ENCODE measurements at regions not wholly inside any gene's neighbourhood (a gene's known extent, or its start where the extent isn't known, plus 50 kb on each side); places are given as distances from the start of the nearest gene placed in this dataset.

- Mint-ChIP-seq H3K27me3 (peaks cover 11 to 29% of the 10 kb centered on the region in 2 donors), H3K4me3 (no peak overlapping the region), H3K9me3 (peaks cover 0 to 5% (median 0%) of the 10 kb centered on the region in 5 donors), H3K36me3 (peaks cover 0 to 3% (median 0%) of the 10 kb centered on the region in 3 donors), H3K27ac (no peak overlapping the region), H3K4me1 (peaks cover 3 to 5% (median 5%) of the 10 kb centered on the region in 3 donors)
- ChIA-PET POLR2A (no interaction called here), CTCF (no interaction called here)
- no peaks in the 10 kb centered on the region for H3K27me3 ChIP-seq (ENCODE audit: insufficient read depth, low read length, poor library complexity, severe bottlenecking)
- H3K9me3 ChIP-seq (ENCODE audit: low read length) = no peaks in the 10 kb centered on the region
- H3K27ac ChIP-seq (ENCODE audit: low read depth, low read length) = no peak overlapping the region
- H3K4me3 ChIP-seq (ENCODE audit: low read length) = no peak overlapping the region
- H3K4me1 ChIP-seq (ENCODE audit: insufficient read depth, low read length) = no peaks in the 10 kb centered on the region
- no peaks in the 10 kb centered on the region for H3K36me3 ChIP-seq (ENCODE audit: insufficient read depth, low read length)
- DNase-seq = no peak
Observed at GRCh38 chr6:170167657-170168159, 123.2 kb downstream of the DLL1 start.

DNA sequence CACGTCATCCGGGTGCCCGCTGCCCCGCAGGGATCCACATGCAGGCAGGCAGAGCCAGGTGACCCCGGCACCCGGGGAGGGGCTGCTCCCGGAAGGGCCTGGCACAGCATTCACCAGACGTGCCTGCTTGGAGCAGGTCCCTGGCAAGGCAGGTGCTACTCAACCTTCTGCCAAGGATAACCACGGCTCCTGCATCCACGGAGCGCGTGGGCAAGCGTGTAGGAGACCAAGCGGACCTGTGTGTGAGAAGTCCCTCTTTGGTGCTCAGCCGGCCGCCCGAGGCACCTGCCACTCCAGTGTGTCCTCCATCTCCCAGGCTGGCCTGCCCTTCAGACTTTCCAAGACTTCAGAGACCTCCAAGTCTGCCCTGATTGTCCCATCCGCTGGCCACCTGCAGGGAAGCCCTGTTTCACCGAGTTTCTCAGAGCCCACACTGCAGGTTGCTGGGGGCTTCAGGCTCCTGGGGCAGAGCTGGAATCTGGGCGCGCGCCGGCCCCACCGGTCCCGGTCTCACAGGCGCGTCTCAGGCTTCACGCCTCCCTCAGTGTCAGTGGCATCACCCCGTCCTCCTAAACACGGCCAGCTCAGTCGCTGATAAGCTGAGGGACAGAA is 124.3 kb downstream of the DLL1 start:
- peaks cover 0 to 5% (median 0%) of the 10 kb centered on the region in 5 donors for H3K9me3 Mint-ChIP-seq
- DNase-seq = no peak
- H3K27me3 Mint-ChIP-seq = peaks cover 11 to 22% of the 10 kb centered on the region in 2 donors
- Histone ChIP-seq H3K27me3 (ENCODE audit: insufficient read depth, low read length, poor library complexity, severe bottlenecking) (no peaks in the 10 kb centered on the region), H3K36me3 (ENCODE audit: insufficient read depth, low read length) (no peaks in the 10 kb centered on the region), H3K4me3 (ENCODE audit: low read length) (no peak overlapping the region), H3K9me3 (ENCODE audit: low read length) (no peaks in the 10 kb centered on the region), H3K4me1 (ENCODE audit: insufficient read depth, low read length) (no peaks in the 10 kb centered on the region), H3K27ac (ENCODE audit: low read depth, low read length) (no peak overlapping the region)
- H3K4me1 Mint-ChIP-seq = peaks cover 3 to 5% (median 5%) of the 10 kb centered on the region in 3 donors
- ChIA-PET CTCF (no interaction called here), POLR2A (no interaction called here)
- H3K4me3 Mint-ChIP-seq = no peak overlapping the region
- H3K27ac Mint-ChIP-seq = no peak overlapping the region
- peaks cover 0 to 3% (median 0%) of the 10 kb centered on the region in 3 donors for H3K36me3 Mint-ChIP-seq

GRCh38 chr6:170165471-170166117 is 125.3 kb downstream of the DLL1 start:
- peak overlapping the region in 1 of 7 donors; percentile 72 for H3K4me3 Mint-ChIP-seq
- no peaks in the 10 kb centered on the region for H3K4me1 ChIP-seq (ENCODE audit: insufficient read depth, low read length)
- H3K4me3 ChIP-seq (ENCODE audit: low read length) = no peak overlapping the region
- CTCF ChIA-PET = no interaction called here
- H3K36me3 Mint-ChIP-seq = peaks cover 0 to 2% (median 0%) of the 10 kb centered on the region in 3 donors
- no peak overlapping the region for H3K27ac Mint-ChIP-seq
- POLR2A ChIA-PET = no interaction called here
- H3K27ac ChIP-seq (ENCODE audit: low read depth, low read length) = no peak overlapping the region
- DNase-seq = no peak
- peaks cover 11 to 12% of the 10 kb centered on the region in 2 donors for H3K27me3 Mint-ChIP-seq
- peaks cover 0 to 2% (median 0%) of the 10 kb centered on the region in 5 donors for H3K9me3 Mint-ChIP-seq
- no peaks in the 10 kb centered on the region for H3K36me3 ChIP-seq (ENCODE audit: insufficient read depth, low read length)
- H3K4me1 Mint-ChIP-seq = peaks cover 3 to 5% (median 5%) of the 10 kb centered on the region in 3 donors
- no peaks in the 10 kb centered on the region for H3K9me3 ChIP-seq (ENCODE audit: low read length)
- H3K27me3 ChIP-seq (ENCODE audit: insufficient read depth, low read length, poor library complexity, severe bottlenecking) = no peaks in the 10 kb centered on the region

GRCh38 chr6:170165085-170165470 is 125.8 kb downstream of the DLL1 start:
- no peak overlapping the region for H3K4me3 Mint-ChIP-seq
- peaks cover 3 to 5% (median 5%) of the 10 kb centered on the region in 3 donors for H3K4me1 Mint-ChIP-seq

DNA sequence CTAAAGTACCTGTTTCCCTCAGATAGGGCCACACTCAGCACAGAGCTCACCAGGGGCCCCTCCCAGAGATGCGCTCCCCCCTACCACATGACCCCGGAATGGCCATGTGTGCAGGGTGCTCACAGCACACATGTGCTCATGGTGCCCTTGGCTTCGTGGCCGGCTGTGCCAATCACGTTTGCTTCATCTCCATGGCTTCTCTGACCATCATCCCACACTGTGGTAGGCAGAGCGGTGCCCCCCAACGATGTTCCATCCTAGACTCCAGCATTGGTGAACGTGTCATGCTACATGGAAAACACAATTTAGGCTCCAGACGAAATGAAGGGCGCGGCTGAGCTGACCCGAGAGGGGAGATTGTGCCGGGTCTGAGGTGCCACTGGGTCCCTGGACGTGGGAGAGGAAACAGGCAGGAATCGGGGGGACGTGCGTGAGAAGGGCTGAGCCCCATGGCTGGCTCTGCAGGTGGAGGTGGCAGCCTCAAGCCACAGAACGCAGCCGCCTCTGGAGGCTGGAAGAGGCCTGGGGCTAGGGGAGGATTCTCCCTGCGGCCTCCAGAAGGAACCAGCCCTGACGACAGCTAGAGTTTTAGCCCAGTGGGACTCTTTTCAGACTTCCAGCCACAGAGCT is 126.5 kb downstream of the DLL1 start:
- no peaks in the 10 kb centered on the region for H3K36me3 ChIP-seq (ENCODE audit: insufficient read depth, low read length)
- H3K4me3 ChIP-seq (ENCODE audit: low read length) = no peak overlapping the region
- H3K27me3 ChIP-seq (ENCODE audit: insufficient read depth, low read length, poor library complexity, severe bottlenecking) = no peaks in the 10 kb centered on the region
- no peaks in the 10 kb centered on the region for H3K4me1 ChIP-seq (ENCODE audit: insufficient read depth, low read length)
- Mint-ChIP-seq H3K36me3 (peaks cover 0 to 2% (median 0%) of the 10 kb centered on the region in 3 donors), H3K4me1 (peaks cover 3 to 5% (median 5%) of the 10 kb centered on the region in 3 donors), H3K27me3 (peaks cover 11% of the 10 kb centered on the region in 2 donors), H3K4me3 (no peak overlapping the region), H3K27ac (no peak overlapping the region), H3K9me3 (peaks cover 0 to 2% (median 0%) of the 10 kb centered on the region in 5 donors)
- ChIA-PET CTCF (no interaction called here), POLR2A (no interaction called here)
- no peak for DNase-seq
- no peaks in the 10 kb centered on the region for H3K9me3 ChIP-seq (ENCODE audit: low read length)
- H3K27ac ChIP-seq (ENCODE audit: low read depth, low read length) = no peak overlapping the region

More at GRCh38 chr6:170165085-170165470, 125.8 kb downstream of the DLL1 start:
- Histone ChIP-seq H3K27me3 (ENCODE audit: insufficient read depth, low read length, poor library complexity, severe bottlenecking) (no peaks in the 10 kb centered on the region), H3K36me3 (ENCODE audit: insufficient read depth, low read length) (no peaks in the 10 kb centered on the region), H3K4me3 (ENCODE audit: low read length) (no peak overlapping the region), H3K9me3 (ENCODE audit: low read length) (no peaks in the 10 kb centered on the region), H3K27ac (ENCODE audit: low read depth, low read length) (no peak overlapping the region), H3K4me1 (ENCODE audit: insufficient read depth, low read length) (no peaks in the 10 kb centered on the region)
- DNase-seq = no peak
- peaks cover 0 to 2% (median 0%) of the 10 kb centered on the region in 3 donors for H3K36me3 Mint-ChIP-seq
- ChIA-PET CTCF (no interaction called here), POLR2A (no interaction called here)
- H3K27me3 Mint-ChIP-seq = peaks cover 11% of the 10 kb centered on the region in 2 donors
- peaks cover 0 to 2% (median 0%) of the 10 kb centered on the region in 5 donors for H3K9me3 Mint-ChIP-seq
- H3K27ac Mint-ChIP-seq = no peak overlapping the region

DNA sequence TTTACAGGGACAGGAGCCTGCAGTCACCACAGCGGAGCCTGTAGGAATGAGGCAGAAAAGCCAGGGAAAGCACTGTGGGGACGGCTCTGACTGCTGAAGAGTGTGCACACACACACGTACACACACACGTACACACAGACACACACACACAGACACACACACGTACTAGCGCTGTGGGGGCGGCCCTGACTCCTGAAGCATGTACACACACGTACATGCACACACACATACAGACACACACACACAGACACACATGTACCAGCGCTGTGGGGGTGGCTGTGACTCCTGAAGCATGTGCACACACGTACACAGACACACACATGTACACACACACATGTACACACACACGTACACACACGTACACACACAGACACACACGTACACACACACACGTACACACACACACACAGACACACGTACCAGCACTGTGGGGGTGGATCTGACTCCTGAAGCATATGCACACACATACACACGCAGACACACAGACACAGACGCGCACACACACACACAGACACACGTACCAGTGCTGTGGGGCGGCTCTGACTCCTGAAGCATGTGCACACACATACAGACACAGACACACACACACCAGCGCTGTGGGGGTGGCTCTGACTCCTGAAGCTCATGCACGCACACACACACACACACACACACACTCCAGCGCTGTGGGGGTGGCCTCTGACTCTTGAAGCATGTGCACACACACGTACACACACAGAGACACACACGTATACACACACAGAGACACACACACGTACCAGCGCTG is 127.3 kb downstream of the DLL1 start:
- ChIA-PET CTCF (no interaction called here), POLR2A (no interaction called here)
- no peaks in the 10 kb centered on the region for H3K36me3 ChIP-seq (ENCODE audit: insufficient read depth, low read length)
- Mint-ChIP-seq H3K27ac (peak overlapping the region in 1 of 8 donors; percentile 37), H3K4me1 (peaks cover 3 to 5% (median 5%) of the 10 kb centered on the region in 3 donors), H3K4me3 (no peak overlapping the region), H3K27me3 (peaks cover 11% of the 10 kb centered on the region in 2 donors), H3K9me3 (peaks cover 0 to 2% (median 0%) of the 10 kb centered on the region in 5 donors), H3K36me3 (peaks cover 0 to 2% (median 0%) of the 10 kb centered on the region in 3 donors)
- no peaks in the 10 kb centered on the region for H3K27me3 ChIP-seq (ENCODE audit: insufficient read depth, low read length, poor library complexity, severe bottlenecking)
- DNase-seq = no peak
- no peak overlapping the region for H3K27ac ChIP-seq (ENCODE audit: low read depth, low read length)
- no peak overlapping the region for H3K4me3 ChIP-seq (ENCODE audit: low read length)
- no peaks in the 10 kb centered on the region for H3K9me3 ChIP-seq (ENCODE audit: low read length)
- H3K4me1 ChIP-seq (ENCODE audit: insufficient read depth, low read length) = no peaks in the 10 kb centered on the region

DNA sequence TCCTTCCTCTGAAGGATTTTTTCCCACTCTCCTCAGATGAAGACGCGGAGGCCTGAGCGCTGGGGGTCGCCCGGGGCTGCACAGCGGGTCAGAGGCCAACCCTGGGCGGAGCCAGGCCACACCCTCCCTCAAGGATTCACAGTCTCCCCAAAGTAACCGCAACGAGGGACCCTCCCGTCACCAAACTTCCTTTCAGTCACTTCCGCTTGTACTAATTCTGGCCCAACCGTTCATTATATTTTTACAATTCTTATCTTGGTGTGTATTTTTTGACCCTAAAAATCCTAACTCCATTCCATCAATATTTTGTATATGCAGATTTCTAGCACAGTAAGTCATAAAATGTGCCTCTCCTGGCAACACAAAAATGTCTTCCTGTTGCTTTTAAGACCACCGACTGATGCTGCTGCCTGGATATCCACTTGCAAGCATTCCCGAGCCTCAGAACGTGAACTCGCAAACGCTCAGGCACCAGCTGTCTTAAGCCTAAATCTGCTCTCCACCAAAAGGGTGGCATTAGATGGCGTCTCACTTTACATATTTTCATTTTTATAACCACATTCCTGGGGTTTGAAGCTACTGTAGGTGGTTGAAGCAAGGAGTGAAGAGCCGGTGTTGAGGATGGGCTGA is 128.0 kb downstream of the DLL1 start:
- Mint-ChIP-seq H3K4me3 (peak overlapping the region in 3 of 7 donors; percentile 19 to 70 (median 44)), H3K36me3 (peaks cover 0 to 2% (median 0%) of the 10 kb centered on the region in 3 donors), H3K4me1 (peaks cover 3 to 5% (median 5%) of the 10 kb centered on the region in 3 donors), H3K9me3 (no peaks in the 10 kb centered on the region), H3K27ac (no peak overlapping the region), H3K27me3 (peaks cover 6 to 7% of the 10 kb centered on the region in 2 donors)
- Histone ChIP-seq H3K27ac (ENCODE audit: low read depth, low read length) (no peak overlapping the region), H3K4me1 (ENCODE audit: insufficient read depth, low read length) (no peaks in the 10 kb centered on the region), H3K36me3 (ENCODE audit: insufficient read depth, low read length) (no peaks in the 10 kb centered on the region), H3K9me3 (ENCODE audit: low read length) (no peaks in the 10 kb centered on the region), H3K4me3 (ENCODE audit: low read length) (no peak overlapping the region), H3K27me3 (ENCODE audit: insufficient read depth, low read length, poor library complexity, severe bottlenecking) (no peaks in the 10 kb centered on the region)
- ChIA-PET POLR2A (no interaction called here), CTCF (no interaction called here)
- DNase-seq = no peak

Data from CD8-positive, alpha-beta memory T cell (primary cell).